ENCODE measurements at regions not wholly inside any gene's neighbourhood (a gene's known extent, or its start where the extent isn't known, plus 50 kb on each side); places are given as distances from the start of the nearest gene placed in this dataset.

GRCh38 chr5:14976486-14976885 lies 104.9 kb upstream of the ANKH start:
- TF ChIP-seq POLR2A (IDR thresholded peaks at IDR 0.05) (no peak), CTCF (IDR thresholded peaks at IDR 0.05 in 4 of 5, conservative IDR thresholded peaks at IDR 0.05 in 1 of 5) (no peak)
